A549 (cell line): ENCODE measurements at regions not wholly inside any gene's neighbourhood (a gene's known extent, or its start where the extent isn't known, plus 50 kb on each side); places are given as distances from the start of the nearest gene placed in this dataset.

Source experiments
- CHD2 ChIP-seq: fragments of 150-350 bp; IDR thresholded peaks from 2 replicates; pipeline ENCODE4 v1.6.1; 2014; ENCODE audit warnings: low read length; ENCODE audit not compliant: partially characterized antibody
- EP300 ChIP-seq, 2 experiments: fragments of >200 bp; sonication (Bioruptor Twin); formaldehyde crosslinking; IDR thresholded peaks; 2 replicates in 1 of 2; 3 replicates in 1 of 2; pipeline ENCODE4 v1.6.1; 2016 to 2017
- ESRRA ChIP-seq: fragments of 150-350 bp; IDR thresholded peaks from 2 replicates; pipeline ENCODE4 v1.6.1; 2014; ENCODE audit warnings: mild to moderate bottlenecking, low read length, borderline replicate concordance
- FOSB ChIP-seq: fragments of 250-450 bp; sonication (Bioruptor Pico); IDR thresholded peaks from 2 replicates; pipeline ENCODE4 v1.5.0; 2020; ENCODE audit warnings: mild to moderate bottlenecking, moderate library complexity
- KDM1A ChIP-seq: fragments of 200-600 bp; sonication (generic); IDR thresholded peaks from 2 replicates; pipeline ENCODE4 v1.6.1; 2016; ENCODE audit warnings: low read depth, mild to moderate bottlenecking
- ZSCAN20 ChIP-seq: fragments of 250-450 bp; sonication (Bioruptor Pico); IDR thresholded peaks from 2 replicates; pipeline ENCODE4 v1.8.0; 2022; ENCODE audit warnings: mild to moderate bottlenecking, moderate library complexity

- TF ChIP-seq ZSCAN20 (CRISPR knock-in tag), result no peak
- no peak for TF ChIP-seq EP300 (IDR thresholded peaks at IDR 0.05)
- TF ChIP-seq FOSB (CRISPR knock-in tag), result no peak
- TF ChIP-seq KDM1A, result no peak
- no peak for TF ChIP-seq ESRRA
- TF ChIP-seq CHD2, result no peak
These were observed 301.7 kb upstream of the UMPS start for GRCh38 chr3:124428372-124429128.
